ENCODE measurements at regions not wholly inside any gene's neighbourhood (a gene's known extent, or its start where the extent isn't known, plus 50 kb on each side); places are given as distances from the start of the nearest gene placed in this dataset.
"Not testable (repeated sequence)": the region's sequence is repeated elsewhere in the genome, so short reads cannot be mapped to it uniquely, and the experiment has no call there.

- Histone ChIP-seq H3K9me3 (no peaks in the 10 kb centered on the region), H3K4me3 (no peak overlapping the region), H3K27ac (no peak overlapping the region), H3K27me3 (no peaks in the 10 kb centered on the region), H3K36me3 (no peaks in the 10 kb centered on the region), H3K4me1 (no peaks in the 10 kb centered on the region)
- TF ChIP-seq CTCF (IDR thresholded peaks at IDR 0.05) (no peak), POLR2AphosphoS5 (IDR thresholded peaks at IDR 0.05) (no peak), EP300 (IDR thresholded peaks at IDR 0.05) (no peak), POLR2A (IDR thresholded peaks at IDR 0.05) (no peak)
- DNase-seq = no peak
- intact Hi-C loops (cut with DNase I) = no loop called here
Observed at GRCh38 chr14:46519121-46519520, 132.5 kb downstream of the RPL10L start.

- H3K4me1 ChIP-seq; DNase-seq; H3K4me3 ChIP-seq; H3K27ac ChIP-seq; H3K27me3 ChIP-seq; H3K9me3 ChIP-seq; intact Hi-C loops (cut with DNase I); H3K36me3 ChIP-seq: not testable (repeated sequence)
- WGBS, 2 donors = 94 to 96% methylated on average over 13 of the region's 13 CpGs
Observed at GRCh38 chr14:46508752-46509151, 142.8 kb downstream of the RPL10L start.

GRCh38 chr14:46499521-46499920 is 152.1 kb downstream of the RPL10L start:
- no peak for TF ChIP-seq EP300 (IDR thresholded peaks at IDR 0.05)
- no peak for TF ChIP-seq POLR2AphosphoS5 (IDR thresholded peaks at IDR 0.05)
- no peak for TF ChIP-seq CTCF (IDR thresholded peaks at IDR 0.05)
- no peak for TF ChIP-seq POLR2A (IDR thresholded peaks at IDR 0.05)
- WGBS, 2 donors = 83 to 88% methylated on average over 2 of the region's 2 CpGs

GRCh38 chr14:46496409-46496808 is 155.2 kb downstream of the RPL10L start:
- Histone ChIP-seq H3K9me3 (no peaks in the 10 kb centered on the region), H3K36me3 (no peaks in the 10 kb centered on the region), H3K4me3 (no peak overlapping the region), H3K27me3 (no peaks in the 10 kb centered on the region), H3K27ac (no peak overlapping the region), H3K4me1 (peaks cover 0 to 7% (median 0%) of the 10 kb centered on the region in 4 donors)
- no peak for TF ChIP-seq EP300 (IDR thresholded peaks at IDR 0.05)
- no peak for TF ChIP-seq POLR2A (IDR thresholded peaks at IDR 0.05)
- TF ChIP-seq CTCF (IDR thresholded peaks at IDR 0.05) = no peak
- no peak for TF ChIP-seq POLR2AphosphoS5 (IDR thresholded peaks at IDR 0.05)
- 92 to 94% methylated on average over 1 of the region's 1 CpG for WGBS, 2 donors
- no peak for DNase-seq
- intact Hi-C loops (cut with DNase I) = no loop called here

More at GRCh38 chr14:46499521-46499920, 152.1 kb downstream of the RPL10L start:
- Histone ChIP-seq H3K36me3 (no peaks in the 10 kb centered on the region), H3K9me3 (no peaks in the 10 kb centered on the region), H3K27ac (no peak overlapping the region), H3K27me3 (no peaks in the 10 kb centered on the region), H3K4me3 (no peak overlapping the region), H3K4me1 (peaks cover 0 to 7% (median 2%) of the 10 kb centered on the region in 4 donors)
- no peak for DNase-seq
- intact Hi-C loops (cut with DNase I) = no loop called here

- 27 to 38% methylated on average over 1 of the region's 1 CpG for WGBS, 2 donors
- H3K4me1 ChIP-seq = no peaks in the 10 kb centered on the region
- no peak overlapping the region for H3K4me3 ChIP-seq
- no peaks in the 10 kb centered on the region for H3K36me3 ChIP-seq
- intact Hi-C loops (cut with DNase I) = no loop called here
- H3K27ac ChIP-seq = no peak overlapping the region
- no peaks in the 10 kb centered on the region for H3K9me3 ChIP-seq
- no peak for TF ChIP-seq POLR2AphosphoS5 (IDR thresholded peaks at IDR 0.05)
- TF ChIP-seq CTCF (IDR thresholded peaks at IDR 0.05) = no peak
- no peak for TF ChIP-seq EP300 (IDR thresholded peaks at IDR 0.05)
- no peaks in the 10 kb centered on the region for H3K27me3 ChIP-seq
- no peak for DNase-seq
Observed at GRCh38 chr14:46490238-46490685, 161.3 kb downstream of the RPL10L start.

Data from sigmoid colon (tissue), 6 donors.